ENCODE measurements at regions not wholly inside any gene's neighbourhood (a gene's known extent, or its start where the extent isn't known, plus 50 kb on each side); places are given as distances from the start of the nearest gene placed in this dataset.

GRCh38 chr20:63057171-63058117 is 50.7 kb upstream of the BHLHE23 start:
- TF ChIP-seq CTCF (IDR thresholded peaks at IDR 0.05): no peak
- H3K9me3 ChIP-seq: no peaks in the 10 kb centered on the region
- H3K27me3 ChIP-seq: peaks cover 0 to 66% of the 10 kb centered on the region in 2 donors
- H3K4me3 ChIP-seq: no peak overlapping the region
- no peak for DNase-seq
- H3K36me3 ChIP-seq: no peaks in the 10 kb centered on the region
- intact Hi-C loops (cut with DNase I; ENCODE audit: low total_unique reads): loop anchor here (5.0 kb wide), 1 partner anchor 125 kb away; no protein-coding TSS in a partner anchor
- no peak overlapping the region for H3K27ac ChIP-seq
- H3K4me1 ChIP-seq: peaks cover 0 to 8% (median 3%) of the 10 kb centered on the region in 4 donors

- no peak overlapping the region for H3K27ac ChIP-seq
- no peak overlapping the region for H3K4me3 ChIP-seq
- DNase-seq: peak in 1 of 2 donors; percentile 61
- peak; percentile 74 to 78 for TF ChIP-seq CTCF (IDR thresholded peaks at IDR 0.05)
- H3K36me3 ChIP-seq: no peaks in the 10 kb centered on the region
- H3K27me3 ChIP-seq: peaks cover 0 to 72% of the 10 kb centered on the region in 2 donors
- no peaks in the 10 kb centered on the region for H3K9me3 ChIP-seq
- H3K4me1 ChIP-seq: peaks cover 0 to 8% (median 3%) of the 10 kb centered on the region in 4 donors
- intact Hi-C loops (cut with DNase I; ENCODE audit: low total_unique reads): loop anchor here (5.0 kb wide), 1 partner anchor 126 kb away; no protein-coding TSS in a partner anchor
These were observed 49.7 kb upstream of the BHLHE23 start for GRCh38 chr20:63056236-63057170.
